Trophoblast cell (in vitro differentiated cells and primary cell): ENCODE measurements at regions not wholly inside any gene's neighbourhood (a gene's known extent, or its start where the extent isn't known, plus 50 kb on each side); places are given as distances from the start of the nearest gene placed in this dataset.
A peak's percentile ranks its signal among the peaks of the same experiment; 100 is the strongest.

ENCODE experiments used
- DNase-seq, 2 donors: peaks; one replicate each; pipeline ENCODE4 v3.0.0-alpha.2; 2016
- H2AFZ ChIP-seq: 2 replicates; pipeline ENCODE4 v1.6.1; 2013; ENCODE audit warnings: low read length, moderate library complexity, mild to moderate bottlenecking; ENCODE audit not compliant: insufficient read depth, poor library complexity
- H2AK5ac ChIP-seq: 2 replicates; pipeline ENCODE4 v1.6.1; 2013; ENCODE audit warnings: mild to moderate bottlenecking, low read length
- H2BK120ac ChIP-seq: 2 replicates; pipeline ENCODE4 v1.6.1; 2013; ENCODE audit warnings: low read length, mild to moderate bottlenecking, moderate library complexity; ENCODE audit not compliant: insufficient read depth, poor library complexity
- H2BK12ac ChIP-seq: 2 replicates; pipeline ENCODE4 v1.6.1; 2013; ENCODE audit warnings: mild to moderate bottlenecking, low read length, moderate library complexity
- H2BK5ac ChIP-seq: 2 replicates; pipeline ENCODE4 v1.6.1; 2013; ENCODE audit warnings: low read length, low read depth, moderate library complexity, mild to moderate bottlenecking; ENCODE audit not compliant: poor library complexity
- H3K14ac ChIP-seq: 2 replicates; pipeline ENCODE4 v1.6.1; 2013; ENCODE audit warnings: mild to moderate bottlenecking, low read length
- H3K18ac ChIP-seq: 2 replicates; pipeline ENCODE4 v1.6.1; 2013; ENCODE audit warnings: mild to moderate bottlenecking, low read length
- H3K23ac ChIP-seq: 2 replicates; pipeline ENCODE4 v1.6.1; 2013; ENCODE audit warnings: low read length
- H3K27ac ChIP-seq: 2 replicates; pipeline ENCODE4 v1.5.1; 2013; ENCODE audit warnings: low read depth, mild to moderate bottlenecking, inconsistent platforms, low read length, moderate library complexity
- H3K27me3 ChIP-seq: 2 replicates; pipeline ENCODE4 v1.6.1; 2013; ENCODE audit warnings: inconsistent platforms, mild to moderate bottlenecking, low read length, moderate library complexity; ENCODE audit not compliant: insufficient read depth
- H3K36me3 ChIP-seq, 2 experiments: 1 replicate in 1 of 2; 2 replicates in 1 of 2; pipeline ENCODE4 v1.6.1; 2013; ENCODE audit warnings: low read length in 2 of 2, mild to moderate bottlenecking in 2 of 2, moderate library complexity in 1 of 2; ENCODE audit not compliant: insufficient read depth in 2 of 2, control insufficient read depth in 1 of 2
- H3K4ac ChIP-seq: 2 replicates; pipeline ENCODE4 v1.6.1; 2013; ENCODE audit warnings: low read depth, mild to moderate bottlenecking, low read length, moderate library complexity
- H3K4me1 ChIP-seq, 2 experiments: 1 replicate in 1 of 2; 2 replicates in 1 of 2; pipeline ENCODE4 v1.6.1; 2013; ENCODE audit warnings: low read length in 2 of 2, mild to moderate bottlenecking in 2 of 2, moderate library complexity in 1 of 2; ENCODE audit not compliant: insufficient read depth in 2 of 2, control insufficient read depth in 1 of 2
- H3K4me2 ChIP-seq: 2 replicates; pipeline ENCODE4 v1.6.1; 2013; ENCODE audit warnings: inconsistent platforms, mild to moderate bottlenecking, low read length, moderate library complexity
- H3K4me3 ChIP-seq: 2 replicates; pipeline ENCODE4 v1.5.1; 2013; ENCODE audit warnings: mild to moderate bottlenecking, low read depth, low read length, inconsistent platforms
- H3K79me1 ChIP-seq: one replicate; pipeline ENCODE4 v1.6.1; 2013; ENCODE audit warnings: low read length
- H3K79me2 ChIP-seq: 2 replicates; pipeline ENCODE4 v1.6.1; 2013; ENCODE audit warnings: low read length, mild to moderate bottlenecking; ENCODE audit not compliant: control insufficient read depth, insufficient read depth, poor library complexity
- H3K9ac ChIP-seq: 2 replicates; pipeline ENCODE4 v1.6.1; 2013; ENCODE audit warnings: mild to moderate bottlenecking, low read length
- H3K9me3 ChIP-seq: 2 replicates; pipeline ENCODE4 v1.6.1; 2013; ENCODE audit warnings: low read depth, mild to moderate bottlenecking, control low read depth, inconsistent platforms, low read length; ENCODE audit not compliant: insufficient read depth
- H4K12ac ChIP-seq: 2 replicates; pipeline ENCODE4 v1.6.1; 2013; ENCODE audit warnings: low read depth, mild to moderate bottlenecking, low read length, moderate library complexity
- H4K8ac ChIP-seq: 2 replicates; pipeline ENCODE4 v1.6.1; 2013; ENCODE audit warnings: low read depth, mild to moderate bottlenecking, low read length, moderate library complexity
- H4K91ac ChIP-seq: one replicate; pipeline ENCODE4 v1.6.1; 2013; ENCODE audit warnings: low read depth, mild to moderate bottlenecking, low read length, moderate library complexity
- WGBS: extraction: QIAGEN DNeasy Blood & Tissue Kit; methylation state at CpG from one replicate; pipeline ENCODE4 v1.1.7; 2013; ENCODE audit warnings: missing lambda C conversion rate; ENCODE audit not compliant: insufficient read length, insufficient coverage; ENCODE audit errors: extremely low coverage; 5-methylcytosine and 5-hydroxymethylcytosine counted together

GRCh38 chr7:21293771-21294170 lies 134.1 kb upstream of the SP4 start:
- no peak overlapping the region for H3K27ac ChIP-seq
- no peaks in the 10 kb centered on the region for H3K79me2 ChIP-seq
- no peaks in the 10 kb centered on the region for H3K27me3 ChIP-seq
- no peaks in the 10 kb centered on the region for H3K4me1 ChIP-seq
- WGBS, result no CpG with 5 or more reads among the region's 3 CpGs
- no peak overlapping the region for H2BK12ac ChIP-seq
- H4K12ac ChIP-seq, result no peak overlapping the region
- no peaks in the 10 kb centered on the region for H3K36me3 ChIP-seq
- H3K4me2 ChIP-seq, result no peak overlapping the region
- no peaks in the 10 kb centered on the region for H3K79me1 ChIP-seq
- H3K4ac ChIP-seq, result no peak overlapping the region
- no peak overlapping the region for H4K91ac ChIP-seq
- H3K18ac ChIP-seq, result no peak overlapping the region
- H4K8ac ChIP-seq, result no peak overlapping the region
- no peak overlapping the region for H2AK5ac ChIP-seq
- H3K9me3 ChIP-seq, result no peaks in the 10 kb centered on the region
- H3K23ac ChIP-seq, result no peak overlapping the region
- H3K4me3 ChIP-seq, result no peak overlapping the region
- H3K9ac ChIP-seq, result no peak overlapping the region
- no peak overlapping the region for H2BK5ac ChIP-seq
- no peak overlapping the region for H2AFZ ChIP-seq
- no peak overlapping the region for H3K14ac ChIP-seq
- DNase-seq, result no peak
- H2BK120ac ChIP-seq, result no peak overlapping the region

- Histone ChIP-seq H2AK5ac (no peak overlapping the region), H3K36me3 (no peaks in the 10 kb centered on the region), H3K4me1 (no peaks in the 10 kb centered on the region), H3K4me3 (no peak overlapping the region), H3K4ac (no peak overlapping the region), H3K18ac (no peak overlapping the region), H3K14ac (no peak overlapping the region), H3K79me1 (no peaks in the 10 kb centered on the region), H4K8ac (no peak overlapping the region), H2BK120ac (no peak overlapping the region), H2BK12ac (no peak overlapping the region), H3K27me3 (no peaks in the 10 kb centered on the region), H3K9ac (no peak overlapping the region), H3K9me3 (no peaks in the 10 kb centered on the region), H3K23ac (no peak overlapping the region), H3K4me2 (no peak overlapping the region), H2AFZ (no peak overlapping the region), H4K12ac (no peak overlapping the region), H2BK5ac (no peak overlapping the region), H3K79me2 (no peaks in the 10 kb centered on the region), H3K27ac (no peak overlapping the region), H4K91ac (no peak overlapping the region)
- WGBS, result 100% methylated on average over 2 of the region's 5 CpGs
- no peak for DNase-seq
These were observed 128.1 kb upstream of the SP4 start for GRCh38 chr7:21299766-21300165.

- Histone ChIP-seq H3K79me2 (no peaks in the 10 kb centered on the region), H3K9ac (no peak overlapping the region), H3K4ac (no peak overlapping the region), H2BK12ac (no peak overlapping the region), H4K8ac (no peak overlapping the region), H3K23ac (no peak overlapping the region), H3K27ac (no peak overlapping the region), H3K36me3 (no peaks in the 10 kb centered on the region), H2BK5ac (no peak overlapping the region), H3K14ac (no peak overlapping the region), H3K4me1 (no peaks in the 10 kb centered on the region), H2AFZ (no peak overlapping the region), H3K27me3 (no peaks in the 10 kb centered on the region), H3K18ac (no peak overlapping the region), H3K4me2 (no peak overlapping the region), H3K4me3 (no peak overlapping the region), H4K91ac (no peak overlapping the region), H3K79me1 (no peaks in the 10 kb centered on the region), H3K9me3 (no peaks in the 10 kb centered on the region), H2AK5ac (no peak overlapping the region), H2BK120ac (no peak overlapping the region), H4K12ac (no peak overlapping the region)
- no CpG with 5 or more reads among the region's 2 CpGs for WGBS
- DNase-seq, result peak in 1 of 2 donors; percentile 7
These were observed 127.2 kb upstream of the SP4 start for GRCh38 chr7:21300692-21301091.

- no peak for DNase-seq
- H3K79me1 ChIP-seq, result no peaks in the 10 kb centered on the region
- no peak overlapping the region for H4K8ac ChIP-seq
- H2BK5ac ChIP-seq, result no peak overlapping the region
- H3K9me3 ChIP-seq, result peaks cover 1% of the 10 kb centered on the region
- no peak overlapping the region for H3K4ac ChIP-seq
- H3K4me1 ChIP-seq, result no peaks in the 10 kb centered on the region
- H3K27ac ChIP-seq, result no peak overlapping the region
- H2BK12ac ChIP-seq, result no peak overlapping the region
- no peak overlapping the region for H3K4me2 ChIP-seq
- no peak overlapping the region for H4K12ac ChIP-seq
- H3K4me3 ChIP-seq, result no peak overlapping the region
- H2BK120ac ChIP-seq, result no peak overlapping the region
- H4K91ac ChIP-seq, result no peak overlapping the region
- no peaks in the 10 kb centered on the region for H3K36me3 ChIP-seq
- no peak overlapping the region for H2AFZ ChIP-seq
- H3K27me3 ChIP-seq, result no peaks in the 10 kb centered on the region
- no peak overlapping the region for H3K14ac ChIP-seq
- H3K23ac ChIP-seq, result no peak overlapping the region
- no peak overlapping the region for H2AK5ac ChIP-seq
- H3K9ac ChIP-seq, result no peak overlapping the region
- no peaks in the 10 kb centered on the region for H3K79me2 ChIP-seq
- no peak overlapping the region for H3K18ac ChIP-seq
- no CpG with 5 or more reads among the region's 4 CpGs for WGBS
These were observed 123.0 kb upstream of the SP4 start for GRCh38 chr7:21304808-21305375.
